Kidney (tissue), 13 donors: ENCODE measurements at regions not wholly inside any gene's neighbourhood (a gene's known extent, or its start where the extent isn't known, plus 50 kb on each side); places are given as distances from the start of the nearest gene placed in this dataset.

Experiments used
- DNase-seq, 5 donors: peaks; one replicate each; pipeline ENCODE4 v3.0.0-alpha.2; 2013 to 2020
- FAIRE-seq: peaks from 2 replicates; lab custom pipeline; 2012; peaks lifted over from hg19 to GRCh38; lab: Jason Lieb, UNC
- H3K27ac ChIP-seq, 2 donors: one replicate each; pipeline ENCODE4 v1.7.0; 2013; ENCODE audit warnings: low read depth in 2 of 2, low read length in 2 of 2, inconsistent platforms in 1 of 2
- H3K27me3 ChIP-seq: one replicate; pipeline ENCODE4 v1.7.1; 2013; ENCODE audit warnings: low read length, inconsistent platforms; ENCODE audit not compliant: control insufficient read depth, insufficient read depth
- H3K36me3 ChIP-seq, 3 donors: one replicate each; pipeline versions ENCODE4 v1.7.0 to v1.7.1; 2013; ENCODE audit warnings: low read length in 3 of 3, control low read depth in 1 of 3, inconsistent platforms in 1 of 3; ENCODE audit not compliant: insufficient read depth in 3 of 3, control insufficient read depth in 2 of 3
- H3K4me1 ChIP-seq, 3 donors: one replicate each; pipeline versions ENCODE4 v1.7.0 to v1.7.1; 2013; ENCODE audit warnings: low read length in 3 of 3, inconsistent platforms in 1 of 3, low read depth in 1 of 3; ENCODE audit not compliant: control insufficient read depth in 2 of 3, insufficient read depth in 2 of 3
- H3K4me3 ChIP-seq, 3 donors: one replicate each; pipeline versions ENCODE4 v1.7.0 to v1.8.1; 2013; ENCODE audit warnings: low read length in 3 of 3, control low read depth in 1 of 3, inconsistent platforms in 1 of 3
- H3K9ac ChIP-seq, 3 donors: one replicate each; pipeline versions ENCODE4 v1.7.0 to v1.7.1; 2013; ENCODE audit warnings: low read length in 3 of 3, control low read depth in 1 of 3, inconsistent platforms in 1 of 3
- H3K9me3 ChIP-seq, 3 donors: one replicate each; pipeline versions ENCODE4 v1.7.0 to v1.7.1; 2013; ENCODE audit warnings: low read length in 3 of 3, control low read depth in 1 of 3, inconsistent platforms in 1 of 3; ENCODE audit not compliant: control insufficient read depth in 2 of 3, insufficient read depth in 1 of 3
- CTCF ChIP-seq: IDR thresholded peaks from 3 replicates; pipeline ENCODE4 v1.5.1; 2012; ENCODE audit warnings: mild to moderate bottlenecking, moderate library complexity, borderline replicate concordance; ENCODE audit not compliant: insufficient read depth; ENCODE audit errors: extremely low read depth
- intact Hi-C: fragments of 100-400 bp; cut with DNase I; formaldehyde crosslinking; loops from one replicate; pipeline ENCODE4 v1.11.1; 2022
- donor health status: control.
- donor health status: control.
- donor health status: control.
- donor health status: control.
- donor health status: control.
- donor health status: DM: yes; HTN: yes; CAD: no.
- donor health status: Normal renal cell carcinoma (clear cell type).

- peaks cover 4 to 53% (median 32%) of the 10 kb centered on the region in 3 donors for H3K4me1 ChIP-seq
- H3K36me3 ChIP-seq = peaks cover 0 to 45% (median 25%) of the 10 kb centered on the region in 3 donors
- peak overlapping the region in 1 of 3 donors; percentile 36 for H3K9ac ChIP-seq
- no peaks in the 10 kb centered on the region for H3K9me3 ChIP-seq
- intact Hi-C loops = no loop called here
- TF ChIP-seq CTCF = no peak
- no peak overlapping the region for H3K4me3 ChIP-seq
- DNase-seq (no peak), FAIRE-seq (no peak)
- H3K27ac ChIP-seq = peak overlapping the region; percentile 32 to 71
- no peaks in the 10 kb centered on the region for H3K27me3 ChIP-seq
Measured at GRCh38 chr7:130881799-130882141, 147.8 kb upstream of the KLF14 start.

GRCh38 chr7:130882396-130882795 lies 148.4 kb upstream of the KLF14 start:
- H3K9me3 ChIP-seq = no peaks in the 10 kb centered on the region
- H3K4me3 ChIP-seq = no peak overlapping the region
- H3K36me3 ChIP-seq = peaks cover 0 to 39% (median 24%) of the 10 kb centered on the region in 3 donors
- DNase-seq (no peak), FAIRE-seq (no peak)
- peak overlapping the region; percentile 32 to 71 for H3K27ac ChIP-seq
- peak overlapping the region in 1 of 3 donors; percentile 37 for H3K9ac ChIP-seq
- TF ChIP-seq CTCF = no peak
- intact Hi-C loops = no loop called here
- H3K27me3 ChIP-seq = no peaks in the 10 kb centered on the region
- H3K4me1 ChIP-seq = peaks cover 4 to 59% (median 35%) of the 10 kb centered on the region in 3 donors

- no peaks in the 10 kb centered on the region for H3K9me3 ChIP-seq
- peak overlapping the region; percentile 73 to 81 for H3K27ac ChIP-seq
- peak overlapping the region in 1 of 3 donors; percentile 14 for H3K9ac ChIP-seq
- DNase-seq (no peak), FAIRE-seq (no peak)
- H3K36me3 ChIP-seq = peaks cover 0 to 30% (median 23%) of the 10 kb centered on the region in 3 donors
- no peak overlapping the region for H3K4me3 ChIP-seq
- peaks cover 4 to 70% (median 47%) of the 10 kb centered on the region in 3 donors for H3K4me1 ChIP-seq
- no peaks in the 10 kb centered on the region for H3K27me3 ChIP-seq
- intact Hi-C loops = no loop called here
- TF ChIP-seq CTCF = no peak
Measured at GRCh38 chr7:130883928-130884327, 149.9 kb upstream of the KLF14 start.
